Muscle layer of colon (tissue), 2 donors: ENCODE measurements at regions not wholly inside any gene's neighbourhood (a gene's known extent, or its start where the extent isn't known, plus 50 kb on each side); places are given as distances from the start of the nearest gene placed in this dataset.
"Not testable (repeated sequence)": the region's sequence is repeated elsewhere in the genome, so short reads cannot be mapped to it uniquely, and the experiment has no call there.

Experiments used
- H3K27ac ChIP-seq: one replicate; pipeline ENCODE4 v1.7.0; 2013; ENCODE audit warnings: low read depth, mild to moderate bottlenecking, low read length, moderate library complexity
- H3K27me3 ChIP-seq, 2 donors: one replicate each; pipeline ENCODE4 v1.7.0; 2013; ENCODE audit warnings: low read length in 2 of 2, mild to moderate bottlenecking in 2 of 2; ENCODE audit not compliant: insufficient read depth in 2 of 2, control insufficient read depth in 1 of 2
- H3K36me3 ChIP-seq: one replicate; pipeline ENCODE4 v1.7.0; 2013; ENCODE audit warnings: mild to moderate bottlenecking, low read length; ENCODE audit not compliant: insufficient read depth
- H3K4me1 ChIP-seq: one replicate; pipeline ENCODE4 v1.7.0; 2013; ENCODE audit warnings: mild to moderate bottlenecking, low read length; ENCODE audit not compliant: insufficient read depth
- H3K4me3 ChIP-seq, 2 donors: one replicate each; pipeline ENCODE4 v1.7.0; 2013; ENCODE audit warnings: low read length in 2 of 2, low read depth in 1 of 2, mild to moderate bottlenecking in 1 of 2, moderate library complexity in 1 of 2
- H3K9ac ChIP-seq: one replicate; pipeline ENCODE4 v1.7.0; 2013; ENCODE audit warnings: low read length
- H3K9me3 ChIP-seq: one replicate; pipeline ENCODE4 v1.7.0; 2013; ENCODE audit warnings: mild to moderate bottlenecking, low read length
- donor health status: abdominal sarcoma.
- donor health status: Adenocarcinoma of cecum.

DNA sequence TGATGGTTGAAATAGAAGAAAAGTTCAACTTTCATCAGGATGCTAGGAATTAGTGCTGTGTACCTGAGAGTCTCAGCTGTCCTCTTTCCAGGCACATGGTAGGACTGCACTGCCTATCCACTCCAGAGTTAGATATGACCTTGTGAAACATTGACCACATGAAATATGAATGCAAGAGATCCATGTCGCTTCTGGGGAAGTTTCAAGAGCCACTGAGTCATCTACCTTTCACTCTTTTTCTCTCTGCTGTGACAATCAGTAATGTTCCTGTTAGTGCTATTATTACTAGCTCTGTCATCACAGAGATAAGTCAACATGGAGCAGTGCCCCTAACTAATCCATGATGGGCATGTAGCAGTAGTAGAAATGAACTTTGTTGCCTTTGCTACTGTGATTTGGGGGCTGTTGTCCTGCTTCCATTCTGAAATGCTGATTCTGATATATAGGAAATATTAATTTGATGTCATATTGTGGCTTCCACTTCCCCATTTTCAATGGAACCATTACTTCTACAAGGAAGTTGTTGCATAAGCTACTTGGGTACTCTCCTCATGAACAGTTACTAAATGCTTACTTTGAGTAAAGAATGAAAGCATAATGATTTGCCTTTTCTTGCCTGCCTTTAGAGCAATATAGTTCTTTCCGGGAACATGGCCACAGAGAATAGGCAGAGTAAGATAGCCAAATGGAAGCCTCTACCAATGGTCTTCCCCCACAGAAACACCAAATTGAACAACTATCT lies 192.8 kb upstream of the ZNF521 start:
- no peak overlapping the region for H3K9ac ChIP-seq
- H3K27me3 ChIP-seq, result no peaks in the 10 kb centered on the region
- no peak overlapping the region for H3K4me3 ChIP-seq
- H3K27ac ChIP-seq, result no peak overlapping the region
- peaks cover 4% of the 10 kb centered on the region for H3K4me1 ChIP-seq
- H3K36me3 ChIP-seq, result no peaks in the 10 kb centered on the region
- no peaks in the 10 kb centered on the region for H3K9me3 ChIP-seq

DNA sequence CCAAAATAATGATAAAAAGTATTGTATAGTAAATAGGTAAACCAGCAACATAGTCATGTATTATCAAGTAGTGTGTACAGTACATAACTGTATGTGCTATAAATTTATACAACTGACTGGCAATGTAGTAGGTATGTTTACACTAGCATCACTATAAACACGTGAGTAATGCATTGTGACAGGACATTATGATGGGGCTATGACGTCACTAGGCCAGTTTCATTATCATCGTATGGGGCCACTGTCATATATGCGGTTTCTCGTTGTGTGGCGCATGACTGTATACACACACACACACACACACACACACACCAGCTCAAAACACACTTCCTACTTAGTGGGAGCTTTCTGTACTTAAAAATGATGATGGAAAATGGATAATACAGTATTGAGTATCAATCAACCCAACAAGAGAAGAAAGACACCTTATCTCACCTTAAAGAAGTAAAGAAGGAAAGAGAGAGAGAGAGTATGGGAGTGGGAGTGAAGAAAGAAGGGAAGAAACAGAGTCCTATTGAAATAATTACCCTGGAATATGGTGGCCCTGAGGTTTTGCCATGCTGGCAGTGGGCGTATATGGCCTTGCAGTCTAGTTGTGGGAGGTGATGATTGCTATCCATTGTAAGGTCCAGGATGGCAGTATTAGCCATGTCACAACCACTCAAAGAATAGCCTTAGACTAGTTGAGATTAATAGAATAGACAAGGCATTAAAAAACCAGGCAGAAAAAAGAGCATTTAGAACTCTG lies 186.4 kb upstream of the ZNF521 start:
- H3K27me3 ChIP-seq, result no peaks in the 10 kb centered on the region
- no peak overlapping the region for H3K27ac ChIP-seq
- H3K9ac ChIP-seq, result no peak overlapping the region
- no peak overlapping the region for H3K4me3 ChIP-seq
- H3K9me3 ChIP-seq, result no peaks in the 10 kb centered on the region
- no peaks in the 10 kb centered on the region for H3K4me1 ChIP-seq
- no peaks in the 10 kb centered on the region for H3K36me3 ChIP-seq

- Histone ChIP-seq H3K4me1 (no peaks in the 10 kb centered on the region), H3K36me3 (no peaks in the 10 kb centered on the region), H3K4me3 (no peak overlapping the region), H3K9me3 (no peaks in the 10 kb centered on the region), H3K27ac (no peak overlapping the region), H3K27me3 (no peaks in the 10 kb centered on the region), H3K9ac (no peak overlapping the region)
These were observed 183.5 kb upstream of the ZNF521 start for GRCh38 chr18:25535495-25535894.

GRCh38 chr18:25534401-25534800 lies 182.4 kb upstream of the ZNF521 start:
- Histone ChIP-seq H3K9me3 (no peaks in the 10 kb centered on the region), H3K27ac (no peak overlapping the region), H3K4me1 (no peaks in the 10 kb centered on the region), H3K27me3 (no peaks in the 10 kb centered on the region), H3K9ac (no peak overlapping the region), H3K36me3 (no peaks in the 10 kb centered on the region), H3K4me3 (no peak overlapping the region)

GRCh38 chr18:25533218-25533617 lies 181.3 kb upstream of the ZNF521 start:
- Histone ChIP-seq H3K27me3 (no peaks in the 10 kb centered on the region), H3K9me3 (no peaks in the 10 kb centered on the region), H3K27ac (no peak overlapping the region), H3K9ac (no peak overlapping the region), H3K4me1 (no peaks in the 10 kb centered on the region), H3K4me3 (no peak overlapping the region), H3K36me3 (no peaks in the 10 kb centered on the region)

DNA sequence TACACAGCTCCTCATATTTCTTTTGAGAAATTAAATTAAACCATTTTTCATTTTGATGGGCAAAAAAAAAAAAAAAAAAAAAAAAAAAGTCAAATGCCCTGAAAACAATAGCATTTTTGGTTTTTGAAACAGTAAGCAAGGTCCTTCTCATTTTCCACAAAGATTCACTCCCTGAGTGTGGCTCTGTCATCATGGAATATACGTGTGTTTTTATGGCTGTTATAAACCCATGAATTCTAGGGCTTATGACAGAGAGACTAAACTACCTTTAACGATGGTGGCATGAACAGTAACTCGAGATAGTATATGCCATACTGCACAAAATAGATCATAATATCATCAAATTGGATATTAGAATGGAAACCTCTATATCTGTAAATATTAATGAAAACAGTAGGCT lies 179.2 kb upstream of the ZNF521 start:
- Histone ChIP-seq H3K27me3 (no peaks in the 10 kb centered on the region), H3K9me3 (no peaks in the 10 kb centered on the region), H3K9ac (no peak overlapping the region), H3K36me3 (no peaks in the 10 kb centered on the region), H3K4me1 (no peaks in the 10 kb centered on the region), H3K27ac (no peak overlapping the region), H3K4me3 (no peak overlapping the region)

GRCh38 chr18:25525789-25526188 lies 173.8 kb upstream of the ZNF521 start:
- H3K9ac ChIP-seq, H3K36me3 ChIP-seq, H3K4me3 ChIP-seq, H3K4me1 ChIP-seq, H3K9me3 ChIP-seq, H3K27ac ChIP-seq, H3K27me3 ChIP-seq: not testable (repeated sequence)

- Histone ChIP-seq H3K36me3 (no peaks in the 10 kb centered on the region), H3K27me3 (no peaks in the 10 kb centered on the region), H3K9me3 (no peaks in the 10 kb centered on the region), H3K9ac (no peak overlapping the region), H3K4me1 (no peaks in the 10 kb centered on the region), H3K4me3 (no peak overlapping the region), H3K27ac (no peak overlapping the region)
These were observed 166.7 kb upstream of the ZNF521 start for GRCh38 chr18:25518716-25519053.

- no peak overlapping the region for H3K4me3 ChIP-seq
- H3K36me3 ChIP-seq, result no peaks in the 10 kb centered on the region
- no peaks in the 10 kb centered on the region for H3K9me3 ChIP-seq
- H3K27me3 ChIP-seq, result no peaks in the 10 kb centered on the region
- H3K27ac ChIP-seq, result no peak overlapping the region
- H3K4me1 ChIP-seq, result no peaks in the 10 kb centered on the region
- no peak overlapping the region for H3K9ac ChIP-seq
These were observed 166.1 kb upstream of the ZNF521 start for GRCh38 chr18:25517881-25518715.

DNA sequence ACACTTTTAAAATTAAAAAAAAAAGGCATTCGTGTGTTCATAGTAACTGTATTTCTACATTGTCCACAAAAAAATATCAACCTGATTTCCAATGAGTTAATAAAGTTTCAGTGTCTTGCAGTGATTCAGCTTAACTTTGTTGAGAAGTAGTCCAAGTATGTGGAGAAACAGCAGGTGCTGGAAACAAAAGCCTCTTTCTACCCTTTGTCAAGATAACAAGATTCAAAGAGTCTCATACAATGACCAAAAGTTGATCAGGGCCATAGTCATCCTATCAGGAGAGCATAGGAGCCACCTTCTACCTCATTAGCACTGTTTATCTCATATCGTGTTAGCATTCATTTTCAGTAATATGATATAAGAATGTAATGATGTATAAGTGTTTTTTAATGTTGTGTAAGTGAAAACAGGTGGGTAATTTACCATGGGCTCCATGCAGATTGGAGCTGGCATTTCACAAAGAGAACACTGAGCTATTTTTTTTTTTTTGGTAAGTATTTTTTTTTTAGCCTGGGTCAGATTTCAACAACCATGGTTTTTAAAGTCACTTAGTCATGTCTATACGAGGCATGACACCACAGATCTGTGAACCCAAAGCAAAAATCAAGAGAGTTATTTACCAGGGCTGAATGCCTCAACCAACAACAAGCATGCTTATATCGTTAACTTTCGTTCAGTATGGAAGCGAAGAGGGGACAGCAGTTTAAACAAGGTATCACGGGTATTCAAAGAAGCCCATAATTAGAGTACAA lies 165.0 kb upstream of the ZNF521 start:
- Histone ChIP-seq H3K4me3 (no peak overlapping the region), H3K4me1 (no peaks in the 10 kb centered on the region), H3K27ac (no peak overlapping the region), H3K27me3 (no peaks in the 10 kb centered on the region), H3K9ac (no peak overlapping the region), H3K9me3 (no peaks in the 10 kb centered on the region), H3K36me3 (no peaks in the 10 kb centered on the region)

GRCh38 chr18:25516121-25516520 lies 164.2 kb upstream of the ZNF521 start:
- Histone ChIP-seq H3K36me3 (no peaks in the 10 kb centered on the region), H3K9ac (no peak overlapping the region), H3K4me1 (no peaks in the 10 kb centered on the region), H3K27me3 (no peaks in the 10 kb centered on the region), H3K27ac (no peak overlapping the region), H3K9me3 (no peaks in the 10 kb centered on the region), H3K4me3 (no peak overlapping the region)
